OCI-LY7 (cell line): ENCODE measurements at regions not wholly inside any gene's neighbourhood (a gene's known extent, or its start where the extent isn't known, plus 50 kb on each side); places are given as distances from the start of the nearest gene placed in this dataset.

ENCODE experiments used
- BruUV-seq: library from RNA; stranded (reverse); fragments of 400-500 nt; replicated peaks from 2 replicates; lab custom pipeline; 2021; lab: Mats Ljungman, UMichigan
- CTCF ChIA-PET: fragments of 300-600 bp; sonication (Branson Sonifier 250); formaldehyde crosslinking; loops from one replicate; lab custom pipeline; 2022; ENCODE audit warnings: antibody characterized with exemption; ENCODE audit not compliant: unreplicated experiment; lab: Charles Lee
- POLR2A ChIA-PET: fragments of 300-600 bp; sonication (Branson Sonifier 250); formaldehyde crosslinking; loops from one replicate; lab custom pipeline; 2022; ENCODE audit warnings: antibody characterized with exemption; lab: Charles Lee
- DNase-seq: peaks from one replicate; pipeline ENCODE4 v3.0.0-alpha.2; 2015; ENCODE audit warnings: low spot score
- H2AFZ ChIP-seq: fragments of 200-600 bp; sonication (generic), shearing (Covaris generic); 2 replicates; pipeline ENCODE4 v1.6.1; 2014; ENCODE audit warnings: mild to moderate bottlenecking, antibody characterized with exemption, low read length, moderate library complexity
- H3K27ac ChIP-seq: fragments of 200-600 bp; sonication (generic); 2 replicates; pipeline ENCODE4 v1.5.1; 2014; ENCODE audit warnings: mixed run types, low read depth, mild to moderate bottlenecking, moderate library complexity, low read length, inconsistent platforms; ENCODE audit not compliant: poor library complexity, severe bottlenecking
- H3K36me3 ChIP-seq: fragments of 200-600 bp; sonication (generic); 2 replicates; pipeline ENCODE4 v1.6.1; 2014; ENCODE audit warnings: mild to moderate bottlenecking, antibody characterized with exemption, low read length, moderate library complexity, mixed read lengths; ENCODE audit not compliant: insufficient read depth
- H3K4me1 ChIP-seq: fragments of 200-600 bp; sonication (generic); 2 replicates; pipeline ENCODE4 v1.5.1; 2014; ENCODE audit warnings: mild to moderate bottlenecking, low read length; ENCODE audit not compliant: insufficient read depth, poor library complexity, severe bottlenecking
- H3K4me2 ChIP-seq: fragments of 200-600 bp; sonication (generic); 2 replicates; pipeline ENCODE4 v1.6.1; 2014; ENCODE audit warnings: mild to moderate bottlenecking, low read length
- H3K4me3 ChIP-seq: fragments of 200-600 bp; sonication (generic); 2 replicates; pipeline ENCODE4 v1.5.1; 2014; ENCODE audit warnings: mild to moderate bottlenecking, low read depth, low read length; ENCODE audit not compliant: poor library complexity, severe bottlenecking
- H3K79me2 ChIP-seq: fragments of 200-600 bp; sonication (generic); 2 replicates; pipeline ENCODE4 v1.6.1; 2016; ENCODE audit warnings: low read depth, mild to moderate bottlenecking, low read length, moderate library complexity, mixed read lengths; ENCODE audit not compliant: insufficient read depth
- H3K9me2 ChIP-seq: fragments of 200-600 bp; sonication (generic); 2 replicates; pipeline ENCODE4 v1.6.1; 2016; ENCODE audit warnings: mild to moderate bottlenecking, low read length, mixed read lengths; ENCODE audit not compliant: insufficient read depth
- H3K9me3 ChIP-seq: fragments of 200-600 bp; sonication (generic); 2 replicates; pipeline ENCODE4 v1.6.1; 2014; ENCODE audit warnings: mild to moderate bottlenecking, mixed run types, low read length, mixed read lengths
- H4K20me1 ChIP-seq: fragments of 200-600 bp; sonication (generic); 2 replicates; pipeline ENCODE4 v1.6.1; 2014; ENCODE audit warnings: mild to moderate bottlenecking, antibody characterized with exemption, low read length, moderate library complexity, mixed read lengths; ENCODE audit not compliant: insufficient read depth
- CTCF ChIP-seq: fragments of 200-600 bp; sonication (generic); conservative IDR thresholded peaks from 2 replicates; pipeline ENCODE4 v1.5.1; 2014; ENCODE audit warnings: mild to moderate bottlenecking, antibody characterized with exemption, low read length, moderate library complexity, mixed read lengths
- EZH2phosphoT487 ChIP-seq: fragments of 200-600 bp; sonication (generic); IDR thresholded peaks from 2 replicates; pipeline ENCODE4 v1.6.1; 2018; ENCODE audit warnings: low read depth, borderline replicate concordance, mild to moderate bottlenecking, mixed run types, antibody characterized with exemption, low read length, moderate library complexity, mixed read lengths
- intact Hi-C: fragments of 100-400 bp; cut with micrococcal nuclease; formaldehyde crosslinking; loops from one replicate; pipeline ENCODE4 v1.10.0; 2022; ENCODE audit not compliant: unreplicated experiment

- no peak for DNase-seq
- no peak overlapping the region for H2AFZ ChIP-seq
- H3K4me3 ChIP-seq, result no peak overlapping the region
- no peaks in the 10 kb centered on the region for H4K20me1 ChIP-seq
- no peaks in the 10 kb centered on the region for H3K79me2 ChIP-seq
- BruUV-seq, result no TSS peak
- CTCF ChIA-PET, result no interaction called here
- H3K4me1 ChIP-seq, result no peaks in the 10 kb centered on the region
- H3K9me3 ChIP-seq, result no peaks in the 10 kb centered on the region
- TF ChIP-seq EZH2phosphoT487, result no peak
- no peak for TF ChIP-seq CTCF
- no peaks in the 10 kb centered on the region for H3K9me2 ChIP-seq
- no peak overlapping the region for H3K4me2 ChIP-seq
- POLR2A ChIA-PET, result no interaction called here
- H3K27ac ChIP-seq, result no peak overlapping the region
- H3K36me3 ChIP-seq, result no peaks in the 10 kb centered on the region
- intact Hi-C loops, result no loop called here
Measured at GRCh38 chr5:57551251-57551650, 68.6 kb upstream of the ACTBL2 start.

- no peak overlapping the region for H3K4me3 ChIP-seq
- ChIA-PET CTCF (no interaction called here), POLR2A (no interaction called here)
- no peaks in the 10 kb centered on the region for H3K4me1 ChIP-seq
- DNase-seq, result no peak
- no peaks in the 10 kb centered on the region for H3K9me3 ChIP-seq
- intact Hi-C loops, result no loop called here
- H2AFZ ChIP-seq, result no peak overlapping the region
- no peak for TF ChIP-seq EZH2phosphoT487
- TF ChIP-seq CTCF, result no peak
- no peaks in the 10 kb centered on the region for H3K79me2 ChIP-seq
- no peak overlapping the region for H3K27ac ChIP-seq
- no peaks in the 10 kb centered on the region for H3K36me3 ChIP-seq
- no peaks in the 10 kb centered on the region for H4K20me1 ChIP-seq
- no TSS peak for BruUV-seq
- no peak overlapping the region for H3K4me2 ChIP-seq
- H3K9me2 ChIP-seq, result no peaks in the 10 kb centered on the region
Measured at GRCh38 chr5:57550132-57550531, 67.5 kb upstream of the ACTBL2 start.

GRCh38 chr5:57549566-57549965 is 67.0 kb upstream of the ACTBL2 start:
- Histone ChIP-seq H4K20me1 (no peaks in the 10 kb centered on the region), H3K36me3 (no peaks in the 10 kb centered on the region), H3K27ac (no peak overlapping the region), H2AFZ (no peak overlapping the region), H3K9me2 (no peaks in the 10 kb centered on the region), H3K4me2 (no peak overlapping the region), H3K9me3 (no peaks in the 10 kb centered on the region), H3K79me2 (no peaks in the 10 kb centered on the region), H3K4me3 (no peak overlapping the region), H3K4me1 (no peaks in the 10 kb centered on the region)
- no peak for TF ChIP-seq CTCF
- TF ChIP-seq EZH2phosphoT487, result no peak
- DNase-seq, result no peak
- intact Hi-C loops, result no loop called here
- BruUV-seq, result no TSS peak
- ChIA-PET POLR2A (no interaction called here), CTCF (no interaction called here)
